Tibial nerve (tissue), 4 donors: ENCODE measurements at regions not wholly inside any gene's neighbourhood (a gene's known extent, or its start where the extent isn't known, plus 50 kb on each side); places are given as distances from the start of the nearest gene placed in this dataset.

Experiments
- CTCF ChIP-seq, 5 experiments: fragments of 200-600 bp in 3 of 5; fragments of 450-650 bp in 2 of 5; sonication (generic) in 3 of 5; IDR thresholded peaks; one replicate each; pipeline ENCODE4 v1.5.1; 2016 to 2019; ENCODE audit warnings: antibody characterized with exemption in 5 of 5, mild to moderate bottlenecking in 3 of 5, moderate library complexity in 2 of 5
- EP300 ChIP-seq, 2 donors: sonication (generic); formaldehyde crosslinking; IDR thresholded peaks; one replicate each; pipeline ENCODE4 v1.6.1; 2017; ENCODE audit warnings: antibody characterized with exemption in 2 of 2, mild to moderate bottlenecking in 1 of 2
- POLR2A ChIP-seq, 2 donors: fragments of 450-650 bp; IDR thresholded peaks; one replicate each; pipeline ENCODE4 v1.6.1; 2017; ENCODE audit warnings: antibody characterized with exemption in 2 of 2, mild to moderate bottlenecking in 2 of 2, moderate library complexity in 2 of 2

GRCh38 chr6:130559166-130559565, 193.3 kb downstream of the TMEM200A start:
- TF ChIP-seq CTCF (IDR thresholded peaks at IDR 0.05) = no peak
- TF ChIP-seq POLR2A (IDR thresholded peaks at IDR 0.05) = no peak
- TF ChIP-seq EP300 (IDR thresholded peaks at IDR 0.05) = no peak
